NOMO-1 treated with DMSO at 0.1 percent for 48 hours (cell line): ENCODE measurements at regions not wholly inside any gene's neighbourhood (a gene's known extent, or its start where the extent isn't known, plus 50 kb on each side); places are given as distances from the start of the nearest gene placed in this dataset.
"Not testable (repeated sequence)": the region's sequence is repeated elsewhere in the genome, so short reads cannot be mapped to it uniquely, and the experiment has no call there.

Experiments used
- DNase-seq: peaks from one replicate; lab custom pipeline; 2025; ENCODE audit not compliant: unreplicated experiment; lab: John Stamatoyannopoulos, UW

DNA sequence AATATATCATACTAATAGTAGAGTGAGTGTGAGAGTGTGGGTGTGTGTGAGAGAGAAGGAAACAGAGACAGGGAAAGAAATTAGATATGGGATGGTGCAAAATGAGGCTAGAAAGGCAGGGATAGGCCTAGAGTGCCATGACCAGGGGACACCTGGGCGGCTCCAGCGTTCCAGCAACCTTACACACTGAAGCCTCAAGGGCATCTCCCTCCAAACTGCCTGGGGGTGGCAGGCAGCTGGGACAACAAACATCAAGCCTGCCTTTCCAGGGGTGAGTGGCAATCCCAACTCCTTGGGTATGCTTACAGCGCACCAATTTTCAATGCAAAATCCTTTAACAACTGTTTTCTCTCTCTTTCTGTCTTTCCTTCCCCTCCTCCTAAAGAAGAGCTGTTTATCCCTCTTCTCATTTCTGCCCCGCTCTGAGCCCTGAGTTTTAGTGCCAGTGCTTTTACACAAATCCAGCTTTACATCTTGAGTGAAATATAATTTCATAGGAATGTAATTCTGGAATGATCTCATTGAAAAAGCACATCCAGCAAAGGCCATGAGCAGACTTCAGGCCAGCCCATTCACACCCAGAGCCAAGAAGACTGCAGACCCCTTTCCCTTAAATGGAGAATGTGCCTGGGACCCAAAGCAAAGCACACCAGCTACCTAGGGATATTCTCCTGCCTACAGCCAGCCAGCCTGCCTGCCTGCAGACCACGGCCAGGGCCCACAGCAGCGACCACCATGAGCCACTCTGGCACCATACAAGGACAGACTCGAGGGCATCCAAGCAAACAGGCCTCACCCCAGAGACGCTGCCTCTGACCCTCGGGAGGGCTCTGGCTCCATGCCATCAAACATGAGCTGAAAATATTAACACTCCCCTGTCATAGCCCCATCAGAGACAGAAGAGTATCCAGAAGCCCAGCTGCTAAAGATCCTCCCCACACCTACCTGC is 90.3 kb downstream of the RPL27A start:
- DNase-seq = no peak

DNA sequence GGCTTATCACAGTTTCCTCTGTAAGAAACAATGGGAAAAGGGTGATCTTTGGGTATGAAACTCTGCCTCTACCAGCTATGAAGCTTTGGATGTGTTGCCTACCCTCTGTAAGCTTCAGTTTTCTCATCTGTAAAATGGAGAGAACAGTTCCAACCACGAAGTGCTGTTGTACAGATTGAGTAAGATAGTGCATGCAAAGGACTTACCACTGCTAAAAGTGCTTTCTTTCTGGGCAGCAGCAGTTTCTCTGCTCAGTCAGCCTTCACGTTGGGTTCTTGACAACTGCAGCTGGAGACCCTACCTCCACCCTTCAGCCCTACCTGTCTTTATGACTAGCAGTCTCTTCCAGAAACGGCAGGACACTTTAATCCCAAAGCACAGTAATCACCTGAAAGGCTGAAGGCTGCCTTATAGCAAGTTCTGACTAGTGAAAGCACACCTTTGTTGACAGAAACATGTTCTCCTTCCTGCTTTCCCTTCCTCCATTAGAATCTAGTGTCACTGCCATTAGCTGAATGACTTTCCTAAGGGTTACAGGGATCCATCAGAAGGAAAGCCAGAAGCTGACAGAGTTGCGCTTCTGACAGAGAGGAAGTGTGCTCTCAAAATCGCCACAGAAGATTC is 91.4 kb downstream of the RPL27A start:
- DNase-seq = no peak

- not testable (repeated sequence) for DNase-seq
Measured at GRCh38 chr11:8774916-8775315, 92.3 kb downstream of the RPL27A start.

DNA sequence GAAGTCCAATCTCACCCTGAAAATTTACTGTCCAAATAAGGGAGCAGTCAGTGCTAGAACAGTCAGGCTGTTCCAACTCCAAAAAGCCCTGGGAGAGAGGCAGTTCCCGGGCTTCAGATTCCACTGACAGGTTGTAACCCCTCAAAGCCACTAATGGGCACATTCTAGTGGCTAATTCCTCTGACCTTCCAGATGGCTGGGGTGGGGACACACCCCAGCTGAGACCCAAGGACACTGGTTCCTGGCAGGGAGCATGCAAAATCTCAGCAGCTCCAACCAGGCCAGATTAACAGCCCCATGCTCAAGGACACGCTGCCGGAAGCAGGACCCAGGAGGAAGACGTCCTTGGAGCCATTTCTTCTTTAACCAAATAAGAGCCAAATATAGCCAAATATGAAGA is 92.7 kb downstream of the RPL27A start:
- no peak for DNase-seq

GRCh38 chr11:8775734-8776133 is 93.1 kb downstream of the RPL27A start:
- DNase-seq = no peak

GRCh38 chr11:8776209-8776608 is 93.6 kb downstream of the RPL27A start:
- DNase-seq = no peak

- no peak for DNase-seq
Measured at GRCh38 chr11:8777907-8778767, 95.5 kb downstream of the RPL27A start.

GRCh38 chr11:8779107-8779506 is 96.5 kb downstream of the RPL27A start:
- DNase-seq = no peak

GRCh38 chr11:8779732-8780131 is 97.1 kb downstream of the RPL27A start:
- no peak for DNase-seq

DNA sequence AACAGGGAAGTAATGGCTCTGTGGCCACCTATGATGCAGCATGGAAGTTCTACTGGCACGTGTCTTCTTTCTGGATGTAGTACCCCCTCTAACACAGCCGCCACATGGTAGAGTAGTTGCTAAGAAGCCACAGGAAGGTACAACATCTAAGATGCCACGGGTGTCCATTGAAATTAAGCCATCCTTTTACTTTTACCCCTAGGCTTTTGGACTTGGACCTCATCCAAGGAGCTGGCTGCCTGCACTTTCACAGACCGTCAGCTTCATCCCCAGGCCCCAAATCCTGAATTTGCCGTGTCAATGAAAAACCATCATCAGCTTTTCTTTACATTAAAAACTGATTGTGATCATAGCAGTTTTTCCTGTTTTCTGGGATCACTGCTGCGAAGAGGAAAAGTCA is 102.4 kb downstream of the RPL27A start:
- no peak for DNase-seq

- DNase-seq = no peak
Measured at GRCh38 chr11:8785457-8785856, 102.9 kb downstream of the RPL27A start.

- no peak for DNase-seq
Measured at GRCh38 chr11:8785998-8786397, 103.4 kb downstream of the RPL27A start.

DNA sequence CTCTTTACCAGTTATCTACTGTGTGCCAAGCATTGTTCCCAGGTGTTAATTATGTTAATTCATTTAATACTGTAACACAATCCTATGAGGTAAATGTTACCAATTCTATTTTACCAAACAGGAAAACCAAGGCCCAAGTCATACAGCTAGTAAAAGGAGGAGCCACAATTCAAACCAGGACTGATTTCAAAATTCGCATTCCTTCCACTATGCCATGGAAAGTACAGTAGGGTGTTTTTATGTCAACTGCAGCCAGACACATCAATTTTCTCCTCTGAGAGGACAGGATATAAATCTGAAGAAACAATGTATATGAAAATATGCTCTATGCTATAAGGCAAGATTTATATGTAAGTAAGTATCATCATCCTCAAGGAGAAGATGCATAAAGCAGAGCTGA is 104.3 kb downstream of the RPL27A start:
- no peak for DNase-seq

GRCh38 chr11:8787372-8787771 is 104.8 kb downstream of the RPL27A start:
- DNase-seq = no peak

- DNase-seq = no peak
Measured at GRCh38 chr11:8788616-8789015, 106.0 kb downstream of the RPL27A start.

GRCh38 chr11:8789864-8790263 is 107.3 kb downstream of the RPL27A start:
- DNase-seq = no peak

- no peak for DNase-seq
Measured at GRCh38 chr11:8790968-8791367, 108.4 kb downstream of the RPL27A start.

DNA sequence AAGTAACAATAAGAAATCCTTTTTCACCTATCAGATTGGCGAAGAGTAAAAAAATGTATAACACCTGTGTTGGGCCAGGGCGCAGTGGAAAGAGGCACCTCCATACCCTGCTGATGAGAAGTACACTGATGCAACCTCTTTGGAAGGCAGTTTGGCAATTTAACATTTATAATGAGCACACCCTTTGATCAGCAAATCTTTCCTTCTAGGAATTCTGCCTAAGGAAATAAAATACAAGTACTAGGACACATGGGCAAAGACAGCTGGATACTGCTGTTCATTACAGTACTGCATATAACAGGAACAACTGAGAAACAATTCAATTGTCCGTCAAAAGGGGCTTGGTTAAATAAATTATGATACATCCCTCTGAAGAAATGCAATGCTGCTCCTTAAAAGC is 110.1 kb downstream of the RPL27A start:
- no peak for DNase-seq

DNA sequence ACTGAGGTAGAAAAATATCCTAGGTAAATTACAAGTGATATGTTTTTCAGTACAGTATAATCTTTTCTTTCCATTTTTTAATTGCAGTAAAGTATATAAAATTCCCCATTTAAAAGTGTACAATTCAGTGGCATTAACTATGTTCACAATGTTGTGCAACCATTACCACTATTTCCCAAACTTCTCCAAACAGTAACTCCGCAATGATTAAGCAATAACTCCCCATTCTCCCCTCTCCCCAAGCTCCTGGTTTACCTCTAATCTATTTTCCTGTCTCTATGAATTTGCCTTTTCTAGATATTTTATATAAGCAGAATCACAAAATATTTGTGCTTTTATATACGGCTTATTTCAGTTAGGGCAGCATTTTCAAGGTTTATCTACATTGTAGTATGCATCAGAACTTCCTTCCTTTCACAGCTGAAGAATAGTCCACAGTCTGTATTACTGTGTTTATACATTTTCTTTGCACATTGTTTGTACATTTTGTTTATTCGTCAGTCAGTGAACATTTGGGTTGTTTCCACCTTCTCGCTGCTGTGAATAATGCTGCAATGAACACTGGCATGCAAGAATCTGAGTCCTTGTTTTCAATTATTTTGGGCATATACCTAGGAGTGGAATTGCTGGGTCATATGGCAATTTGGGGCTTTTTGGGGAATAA is 110.7 kb downstream of the RPL27A start:
- DNase-seq = no peak

- no peak for DNase-seq
Measured at GRCh38 chr11:8794126-8794525, 111.5 kb downstream of the RPL27A start.

- peak; percentile 18 for DNase-seq
Measured at GRCh38 chr11:8794677-8795103, 112.1 kb downstream of the RPL27A start.
